ENCODE measurements at regions not wholly inside any gene's neighbourhood (a gene's known extent, or its start where the extent isn't known, plus 50 kb on each side); places are given as distances from the start of the nearest gene placed in this dataset.

DNA sequence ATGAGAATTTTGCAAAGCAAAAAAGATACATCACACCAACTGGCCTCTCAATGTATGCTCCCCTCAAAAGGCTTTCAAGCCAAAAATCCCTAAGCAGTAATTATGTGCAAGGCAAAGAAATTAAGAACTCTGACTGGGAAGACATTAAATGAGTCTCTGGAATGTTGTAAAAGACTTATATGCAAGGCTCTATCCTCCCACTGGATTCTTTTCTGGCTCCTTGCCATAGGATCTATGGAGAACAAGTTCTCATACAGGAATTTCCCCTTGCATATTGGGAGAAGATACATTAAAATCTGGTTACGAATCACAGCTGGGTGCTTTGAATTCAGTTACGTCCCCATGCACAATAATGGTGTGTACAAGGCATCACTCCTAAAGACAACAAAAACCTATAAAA lies 73.4 kb upstream of the ATL2 start:
- DNase-seq = peak in 1 of 3 donors; percentile 43

DNA sequence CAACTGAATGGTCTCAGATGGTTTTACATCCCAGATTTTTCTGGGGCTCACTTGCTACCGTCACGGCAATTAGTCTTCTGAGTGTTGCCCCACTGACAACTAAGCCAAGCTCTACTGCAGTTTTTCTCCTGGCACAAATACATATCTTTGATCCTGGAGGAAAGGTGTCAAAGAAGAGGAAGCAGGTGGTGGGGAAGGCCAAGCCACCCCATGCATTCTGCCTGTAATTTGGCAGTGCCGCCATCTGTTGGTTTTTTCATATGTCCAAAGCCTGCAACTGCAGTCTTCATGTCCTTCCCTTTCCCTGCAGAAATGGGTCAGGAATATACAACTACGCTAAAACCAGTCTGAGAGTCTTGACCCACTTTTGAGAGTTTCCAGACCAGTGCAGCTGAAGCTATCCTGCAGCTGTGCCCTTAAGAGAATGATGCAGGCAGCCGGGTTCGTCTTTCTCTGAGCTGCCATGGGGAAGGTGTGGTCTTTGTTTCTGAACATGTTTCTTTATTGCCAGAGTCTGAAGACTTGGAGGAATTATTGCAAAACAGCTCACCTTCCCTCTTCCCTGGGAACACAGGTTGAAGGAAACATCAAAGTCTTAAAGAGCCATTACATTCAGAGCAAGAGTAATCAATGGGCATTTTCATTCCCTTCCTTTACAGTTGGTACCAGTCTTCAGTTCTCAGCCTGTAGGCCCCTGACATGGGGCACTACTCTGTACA lies 71.8 kb upstream of the ATL2 start:
- no peak for DNase-seq

DNA sequence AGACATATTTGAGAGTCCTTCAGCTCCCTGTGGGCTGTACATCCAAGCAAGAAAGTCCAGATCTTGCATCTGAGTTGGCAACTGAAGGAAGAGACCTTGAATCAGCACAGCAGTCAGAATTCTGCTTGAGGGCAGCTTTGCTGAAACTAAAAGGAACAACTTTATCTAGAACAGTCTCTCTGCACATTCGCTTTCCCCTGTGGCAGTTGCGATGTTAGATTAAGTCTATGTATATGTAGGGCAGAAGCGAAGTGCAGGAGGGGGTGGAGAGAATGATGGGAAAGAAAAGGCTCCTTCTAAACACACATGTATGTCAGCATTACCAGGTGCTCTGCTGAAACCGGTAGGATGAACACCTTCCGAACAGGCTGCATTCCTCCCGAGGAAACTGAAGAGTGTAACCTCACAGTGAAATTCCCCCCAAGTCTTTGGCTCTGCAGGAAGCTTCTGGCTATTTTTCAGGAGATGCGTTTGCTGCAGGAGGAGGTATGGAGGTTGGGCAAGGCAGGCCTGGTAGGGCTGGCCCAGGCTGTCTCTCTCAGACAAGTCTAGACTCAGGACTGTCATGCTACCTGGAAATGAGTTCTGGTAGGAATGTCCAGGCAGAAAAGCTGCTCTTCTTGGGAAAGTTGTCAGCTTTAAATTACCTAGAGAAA lies 70.0 kb upstream of the ATL2 start:
- no peak for DNase-seq

DNA sequence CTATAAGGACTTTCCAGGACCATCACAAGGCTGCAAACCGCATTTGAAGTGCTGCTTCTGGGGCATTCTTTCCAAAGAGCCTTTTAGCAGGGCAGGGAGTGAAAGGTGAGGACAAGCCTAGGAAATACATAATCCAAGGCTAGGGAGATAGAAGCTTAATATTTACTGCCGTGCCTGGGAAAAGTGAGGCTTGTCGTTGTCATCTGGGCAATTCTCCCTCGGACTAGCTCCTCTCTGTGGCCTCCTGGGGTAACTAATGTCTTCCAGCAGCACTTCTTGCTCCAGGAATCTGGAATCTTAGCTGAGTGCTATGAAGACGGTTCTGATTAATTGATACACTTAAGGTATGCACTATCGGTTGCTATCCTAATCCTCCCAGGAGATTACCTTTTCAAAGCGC lies 69.3 kb upstream of the ATL2 start:
- no peak for DNase-seq

DNA sequence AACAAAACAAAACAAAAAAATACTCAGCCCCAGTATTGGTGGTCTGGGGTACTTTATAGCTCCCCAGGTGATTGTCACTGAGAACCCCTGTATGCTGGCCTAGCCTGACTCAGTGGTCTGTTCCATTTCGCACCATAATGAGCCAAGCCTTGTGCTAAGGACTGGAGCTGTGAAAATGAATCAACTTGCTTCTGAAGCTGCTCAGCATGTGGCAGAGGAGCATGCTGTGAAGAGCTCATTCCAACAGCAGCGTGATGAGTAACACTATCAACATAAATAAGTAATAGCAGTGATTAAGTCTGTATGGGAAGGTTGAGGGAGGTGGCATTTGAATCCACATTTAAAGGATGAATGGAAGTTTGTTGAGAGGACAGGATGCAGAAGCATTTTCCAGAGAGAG lies 67.2 kb upstream of the ATL2 start:
- no peak for DNase-seq

DNA sequence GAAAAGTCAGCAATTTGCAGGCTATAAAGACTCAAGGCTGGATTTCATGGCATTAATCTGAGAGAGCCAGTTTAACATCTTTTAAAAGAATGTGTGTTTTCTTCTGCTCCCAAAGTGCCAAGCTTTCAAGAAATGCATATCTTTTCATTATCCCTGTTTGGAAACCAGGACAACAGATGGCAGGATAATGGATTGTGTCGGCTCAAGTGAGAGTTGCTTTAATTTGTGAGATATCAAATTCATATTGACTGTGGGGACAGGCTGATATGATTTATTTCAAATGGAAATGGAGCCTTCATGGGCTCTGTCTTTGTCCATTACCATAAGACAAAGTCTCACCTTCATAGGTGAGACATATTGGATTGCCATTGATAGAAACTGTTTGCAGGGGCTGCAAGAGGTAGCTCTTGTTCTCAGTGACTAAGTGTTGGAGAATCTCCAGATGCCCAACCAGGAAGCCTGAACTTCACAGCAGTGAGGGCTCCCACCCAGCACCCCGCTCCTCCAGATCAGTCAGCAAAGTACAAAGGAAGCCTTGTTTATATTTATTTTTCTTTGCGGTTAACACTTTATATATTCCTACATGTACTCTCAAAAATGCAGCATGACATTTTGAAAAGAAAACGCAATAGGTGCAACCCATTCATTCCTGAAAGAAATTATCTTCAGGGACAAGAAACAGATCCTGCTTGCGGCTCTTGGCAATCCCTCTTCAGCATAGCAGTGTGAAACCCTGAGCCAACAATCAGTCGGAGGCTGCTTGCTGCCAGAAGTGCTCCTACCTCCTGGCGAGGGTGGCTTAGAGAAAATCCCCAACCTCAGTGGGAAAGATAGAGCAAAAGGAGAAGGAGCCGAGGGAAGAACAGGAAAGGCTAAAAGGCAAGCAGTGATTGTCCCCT lies 65.8 kb upstream of the ATL2 start:
- peak in 1 of 3 donors; percentile 30 for DNase-seq

DNA sequence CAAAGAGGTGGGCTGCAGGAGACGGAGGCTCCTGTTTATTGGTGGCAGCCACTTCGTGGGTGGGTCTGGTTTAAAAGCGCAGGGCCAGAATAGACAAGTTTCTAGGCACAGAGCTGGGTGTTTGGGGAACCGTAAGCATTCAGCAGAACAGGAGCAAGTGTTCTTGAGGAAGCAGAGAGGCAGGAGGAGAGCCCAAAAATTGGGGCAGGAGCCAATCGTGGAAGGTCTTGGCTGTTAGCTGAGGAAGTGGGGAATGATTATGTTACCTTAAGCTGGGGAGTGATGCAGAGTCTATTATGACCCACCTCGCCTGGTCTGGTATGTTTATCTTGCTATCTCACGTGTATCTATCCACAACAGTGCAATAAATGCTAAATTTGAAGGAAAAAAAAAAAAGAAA lies 64.3 kb upstream of the ATL2 start:
- DNase-seq = no peak

DNA sequence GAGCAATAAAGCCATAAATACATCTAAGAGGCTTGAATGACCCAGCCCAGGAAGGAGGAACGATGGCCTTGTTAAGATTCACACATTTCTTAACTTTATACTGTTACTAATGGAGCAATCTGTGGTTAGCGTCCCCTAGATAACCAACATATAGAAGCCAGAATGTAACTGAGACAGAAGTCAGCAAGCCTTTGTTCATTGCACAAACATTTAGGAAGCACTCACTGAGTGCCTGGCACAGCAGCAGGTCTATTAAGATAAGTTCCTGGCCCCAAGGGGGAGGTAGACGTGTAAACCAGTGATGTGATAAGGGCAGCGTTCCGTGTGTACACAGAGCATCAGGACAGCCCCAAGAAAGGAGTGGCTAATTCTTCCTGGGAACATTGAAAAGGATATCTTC lies 63.6 kb upstream of the ATL2 start:
- no peak for DNase-seq

DNA sequence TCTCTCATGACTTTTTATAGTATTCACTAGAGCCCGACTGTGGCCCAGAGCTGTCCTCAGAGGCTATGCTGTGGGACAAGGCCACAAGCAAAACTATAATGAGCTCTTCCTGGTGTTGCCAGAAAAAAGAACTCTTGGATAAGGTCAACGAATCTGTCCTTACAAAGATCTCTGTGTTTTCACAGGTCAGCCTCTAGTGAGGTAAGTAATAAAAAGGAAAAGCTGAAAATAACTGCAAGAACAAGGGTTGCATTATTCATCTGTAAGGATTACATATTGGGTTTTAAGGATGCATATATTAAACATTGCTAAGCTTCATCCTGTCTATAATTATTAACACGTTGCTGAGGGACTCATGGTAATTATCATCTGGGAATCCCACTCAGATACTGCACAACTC lies 62.8 kb upstream of the ATL2 start:
- DNase-seq = no peak

DNA sequence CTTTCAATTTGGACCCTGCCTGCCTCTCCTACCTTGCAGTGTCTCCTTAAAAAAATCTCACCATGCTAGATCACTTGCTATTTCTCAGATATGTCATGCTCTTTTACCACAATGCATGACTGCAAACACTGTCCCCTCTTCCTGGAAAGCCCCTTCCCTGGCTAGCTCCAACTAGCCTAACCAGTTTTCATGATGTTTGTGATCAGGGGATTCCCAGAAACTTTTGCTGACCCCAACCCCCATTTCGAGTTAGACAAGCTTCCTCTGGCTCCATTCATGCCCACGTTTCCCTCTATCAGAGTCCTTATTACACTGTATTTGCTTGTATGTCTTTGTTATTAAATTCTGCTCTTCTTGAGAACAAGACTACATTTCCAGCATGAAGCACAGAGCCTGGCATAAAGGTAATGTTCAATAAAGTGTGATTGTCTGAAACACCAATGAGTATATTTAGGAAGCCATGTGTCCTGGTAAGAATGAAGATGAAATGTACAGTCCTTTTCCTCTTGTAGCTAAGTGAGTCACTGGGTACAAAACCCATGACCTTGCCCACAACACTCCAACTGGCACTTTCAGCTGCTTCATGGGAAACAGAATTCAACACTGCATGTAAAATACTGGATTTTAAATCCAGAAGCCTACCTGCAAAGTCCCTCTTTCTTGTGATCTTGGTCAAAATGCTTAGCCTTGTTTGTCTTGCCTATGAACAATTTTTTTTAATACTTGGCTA lies 62.0 kb upstream of the ATL2 start:
- no peak for DNase-seq

DNA sequence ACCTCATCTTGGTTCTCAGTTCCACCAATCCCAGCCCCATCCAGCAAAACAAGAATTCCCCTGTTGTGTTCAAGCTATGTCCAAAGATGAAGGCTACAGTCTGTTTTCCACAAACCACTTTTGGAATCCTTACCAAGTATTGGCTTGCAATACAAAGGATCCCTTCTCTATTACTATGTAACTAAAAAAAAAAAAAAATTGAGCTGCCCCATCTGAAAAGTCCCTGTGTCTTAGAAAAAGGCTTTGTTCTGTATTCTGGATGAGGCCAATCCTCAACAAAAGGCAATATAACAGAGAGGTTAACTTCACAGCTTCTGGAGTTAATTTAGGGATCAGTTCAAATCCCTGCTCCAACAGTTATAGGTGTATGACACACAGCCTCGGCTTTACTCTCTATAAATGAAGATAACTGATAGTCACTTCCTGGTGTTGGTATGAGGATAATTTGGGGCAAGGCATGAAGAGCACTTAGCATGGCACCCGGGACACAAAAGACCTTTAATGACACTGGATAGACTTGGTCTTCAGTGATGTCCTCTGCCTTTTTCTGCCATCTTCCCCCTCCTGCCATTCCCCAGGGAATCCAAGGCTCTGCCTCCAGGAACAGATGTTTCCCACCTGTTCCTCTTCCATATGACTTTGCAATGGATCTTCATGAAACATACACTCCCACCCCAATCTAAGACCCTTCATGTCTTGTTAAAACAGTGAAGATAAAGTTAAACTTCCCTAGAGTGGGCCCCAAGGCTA lies 61.2 kb upstream of the ATL2 start:
- DNase-seq = no peak

DNA sequence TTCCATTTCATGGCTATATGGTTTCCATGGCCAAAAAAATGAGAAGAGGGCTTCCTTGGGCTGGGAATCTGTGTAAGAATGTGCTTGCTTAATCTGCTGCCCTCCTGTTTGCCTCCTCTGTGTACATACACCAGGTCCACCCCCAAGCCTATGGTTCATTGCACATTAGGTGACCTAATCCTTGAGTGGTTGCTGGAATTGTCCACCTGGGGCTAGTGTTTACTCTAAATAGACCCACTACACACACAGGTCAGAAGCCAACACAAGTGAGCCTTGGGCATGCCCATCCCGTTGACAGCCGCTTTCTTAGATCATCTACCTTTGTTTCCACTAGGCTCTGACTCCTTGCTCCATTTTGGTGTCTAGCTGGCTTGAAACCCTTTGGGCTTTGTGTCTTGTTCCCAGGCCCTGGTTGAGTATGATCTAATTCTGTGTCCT lies 59.2 kb upstream of the ATL2 start:
- DNase-seq = no peak

DNA sequence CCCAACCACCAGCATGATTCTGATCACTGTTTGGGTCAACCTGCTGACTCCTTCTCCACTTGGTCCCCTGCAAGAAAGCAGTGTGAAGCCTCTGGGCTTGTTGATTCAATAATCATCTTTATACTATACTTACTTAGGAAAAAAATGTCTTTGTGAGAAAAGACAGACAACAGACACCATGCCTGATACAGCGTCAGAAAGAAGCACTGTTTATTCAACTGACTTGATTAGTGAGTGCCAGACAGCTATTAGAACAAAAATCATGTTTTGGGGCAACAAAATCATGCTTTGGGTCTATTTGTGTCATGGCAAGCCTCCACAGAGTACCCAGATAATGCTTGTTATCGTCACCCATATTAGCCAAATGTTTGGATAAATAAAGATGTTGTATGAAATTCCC lies 58.7 kb upstream of the ATL2 start:
- DNase-seq = no peak

DNA sequence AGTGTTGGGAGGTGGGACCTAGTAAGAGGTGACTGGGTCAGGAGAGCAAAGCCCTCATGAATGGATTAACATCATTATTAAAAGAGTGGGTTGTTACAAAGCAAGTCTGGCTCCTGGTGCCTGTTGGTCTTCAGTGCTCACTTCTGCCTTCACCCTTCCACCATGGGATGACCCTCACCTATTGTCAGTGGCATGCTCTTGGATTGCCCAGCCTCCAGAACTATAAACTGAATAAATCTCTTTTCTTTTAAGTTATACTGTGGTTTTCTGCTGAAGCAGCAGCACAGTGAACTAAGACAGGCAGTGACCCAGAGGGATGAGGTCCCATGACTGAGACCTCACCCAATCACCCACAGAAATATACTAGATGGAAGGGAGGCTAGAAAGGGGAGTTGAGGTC lies 57.5 kb upstream of the ATL2 start:
- no peak for DNase-seq

DNA sequence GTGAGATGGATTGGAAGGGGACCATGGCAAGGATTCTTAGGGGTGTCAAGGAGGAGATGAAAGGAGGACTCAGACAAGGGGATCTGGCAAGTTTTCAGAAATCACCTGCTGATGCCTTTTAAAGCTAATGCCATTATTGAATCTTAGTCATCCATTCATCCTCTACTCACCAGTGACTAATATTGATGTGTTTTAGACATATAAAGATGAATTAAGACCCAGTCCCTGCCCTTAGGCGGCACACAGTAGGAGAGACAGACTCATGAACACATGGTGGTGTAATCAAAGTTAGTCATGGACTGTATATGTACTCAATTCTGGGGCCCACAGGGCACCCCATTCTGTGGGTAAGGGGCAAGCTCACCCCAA lies 56.5 kb upstream of the ATL2 start:
- DNase-seq = no peak

DNA sequence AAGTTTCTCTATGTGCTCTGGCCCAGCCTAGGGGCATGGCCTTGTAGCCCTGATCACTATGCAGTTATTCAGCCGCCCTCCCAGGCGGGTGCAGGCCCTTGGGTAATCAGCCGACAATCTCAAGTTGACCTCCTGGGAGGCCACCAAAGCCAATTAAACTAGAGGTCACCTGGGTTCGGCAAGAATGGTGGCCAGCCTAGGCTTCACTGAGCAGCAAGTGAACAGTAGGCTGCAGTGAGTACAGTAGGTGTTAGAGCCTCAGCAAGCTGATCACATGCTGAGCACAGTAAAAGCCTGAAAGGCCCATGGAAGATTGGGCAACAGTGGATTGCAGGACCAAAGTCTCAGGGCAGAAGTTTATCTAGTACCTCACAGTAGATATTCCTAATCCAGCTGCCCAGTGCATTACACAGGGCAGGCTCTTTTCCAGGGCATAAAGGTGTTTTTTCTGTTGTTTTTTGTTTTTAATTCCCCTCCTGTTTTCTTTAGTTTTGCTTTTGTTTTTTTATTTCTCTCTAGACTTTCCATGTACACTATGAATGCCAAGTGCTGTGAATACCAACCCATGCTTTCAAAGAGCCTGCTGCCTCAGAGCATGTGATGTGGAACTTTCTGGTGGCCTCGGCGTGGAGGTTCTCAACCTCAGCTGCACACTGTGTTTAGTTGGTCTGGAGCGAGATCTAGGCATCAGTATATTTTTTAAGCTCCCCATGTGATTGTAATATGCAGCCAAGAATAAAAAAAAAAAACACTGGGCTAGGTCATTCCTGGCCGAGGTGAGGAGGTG lies 55.9 kb upstream of the ATL2 start:
- no peak for DNase-seq

DNA sequence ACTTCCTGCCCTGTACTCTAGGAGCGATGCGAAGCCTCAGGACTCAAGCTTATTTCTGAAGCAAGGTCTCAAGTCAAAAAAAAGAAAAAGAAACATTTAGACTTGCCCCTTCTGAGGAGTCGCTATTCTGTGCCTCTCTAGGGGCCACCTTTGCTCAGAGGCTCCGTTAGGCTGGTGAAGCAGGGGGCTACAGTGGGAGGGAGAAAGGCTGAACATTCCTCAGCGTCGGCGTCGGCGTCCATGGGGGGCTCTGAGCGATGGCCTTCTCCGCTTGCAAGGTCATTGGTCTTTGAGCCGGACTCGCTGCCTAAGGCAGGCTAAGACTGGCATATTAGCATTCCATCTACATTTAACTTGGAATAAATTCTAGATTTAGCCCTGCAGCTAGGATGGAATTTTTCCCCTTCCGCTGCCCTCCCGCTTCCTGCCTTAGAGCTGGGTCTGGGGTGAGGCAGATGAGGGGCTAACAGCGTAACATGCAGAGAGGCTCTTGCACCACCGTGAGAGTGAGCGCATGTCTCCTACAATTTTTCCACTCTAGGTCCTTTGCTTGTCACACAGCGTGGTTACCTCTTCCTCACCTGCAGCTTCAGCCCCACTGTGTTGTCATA lies 53.6 kb upstream of the ATL2 start:
- no peak for DNase-seq

DNA sequence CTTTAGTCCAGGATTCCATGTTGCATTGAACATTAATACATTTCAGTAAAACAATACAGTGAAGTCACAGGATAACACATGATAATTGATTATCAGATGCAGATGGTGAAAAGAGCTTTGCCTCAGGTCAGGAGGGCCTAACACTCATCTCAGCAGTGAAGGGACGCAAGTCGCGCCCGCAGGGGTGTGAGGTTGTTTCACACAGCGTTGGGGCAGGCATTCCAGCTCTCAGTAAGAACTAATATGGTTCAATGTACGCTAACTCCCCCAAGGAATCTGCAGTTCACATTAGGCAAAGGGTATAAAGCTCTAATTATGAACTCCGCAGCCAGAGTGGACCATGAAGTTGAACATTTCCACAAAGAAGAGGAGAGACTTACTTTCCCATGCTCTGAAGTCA lies 53.1 kb upstream of the ATL2 start:
- DNase-seq = no peak

DNA sequence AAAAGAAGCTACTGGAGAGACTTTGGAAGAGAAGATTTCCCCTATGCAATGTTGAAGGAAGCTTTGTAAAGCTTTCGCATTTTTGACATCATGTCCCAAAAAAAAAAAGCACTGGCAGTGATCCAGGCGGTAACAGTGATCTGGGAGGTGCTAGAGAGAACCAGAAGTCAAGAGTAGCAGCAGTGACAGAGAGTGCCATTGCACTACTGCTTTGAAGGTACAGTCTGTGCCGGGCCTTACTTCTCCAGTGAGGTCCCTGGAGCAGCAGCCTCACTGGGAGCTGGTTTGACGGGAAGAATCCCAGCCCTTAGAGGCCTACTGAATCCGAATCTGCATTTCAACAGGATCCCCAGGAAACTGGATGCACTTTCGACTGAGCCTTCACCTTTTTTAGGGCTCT lies 50.9 kb upstream of the ATL2 start:
- no peak for DNase-seq

DNA sequence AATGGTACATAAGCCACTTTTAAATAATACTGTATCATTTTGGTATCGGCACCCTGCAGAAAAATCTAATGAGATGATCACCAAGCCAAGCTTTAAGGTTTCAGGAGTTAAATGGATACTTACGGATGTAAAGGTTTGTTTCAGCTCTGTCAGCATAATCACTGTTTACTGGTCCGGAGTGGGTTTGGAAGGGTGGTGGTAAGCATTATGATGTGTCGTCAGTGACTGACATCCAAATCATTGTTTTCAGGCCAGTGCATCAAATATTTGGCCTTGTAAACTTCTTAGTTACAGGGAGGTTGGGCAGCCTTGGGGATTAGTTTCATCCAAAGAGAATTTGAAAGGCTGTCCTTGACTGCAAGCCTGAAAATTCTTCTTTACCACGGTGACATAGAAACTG lies 50.0 kb upstream of the ATL2 start:
- no peak for DNase-seq
